Activated CD8-positive, alpha-beta memory T cell treated with anti-CD3 and anti-CD28 coated beads, Interleukin-2, amount 50 U/mL, for 48 hours (primary cell): ENCODE measurements at regions not wholly inside any gene's neighbourhood (a gene's known extent, or its start where the extent isn't known, plus 50 kb on each side); places are given as distances from the start of the nearest gene placed in this dataset.
"Not testable (repeated sequence)": the region's sequence is repeated elsewhere in the genome, so short reads cannot be mapped to it uniquely, and the experiment has no call there.

Source experiments
- DNase-seq: peaks from one replicate; pipeline ENCODE4 v3.0.0-alpha.2; 2020

- DNase-seq = no peak
These were observed 394.0 kb upstream of the CXADR start for GRCh38 chr21:17118638-17119384.

GRCh38 chr21:17119466-17120297 lies 393.2 kb upstream of the CXADR start:
- DNase-seq = no peak

- DNase-seq = not testable (repeated sequence)
These were observed 385.4 kb upstream of the CXADR start for GRCh38 chr21:17127395-17127794.

GRCh38 chr21:17128132-17128531 lies 384.7 kb upstream of the CXADR start:
- no peak for DNase-seq

- not testable (repeated sequence) for DNase-seq
These were observed 373.7 kb upstream of the CXADR start for GRCh38 chr21:17139159-17139558.

GRCh38 chr21:17139696-17140095 lies 373.1 kb upstream of the CXADR start:
- DNase-seq = no peak

GRCh38 chr21:17146426-17146825 lies 366.4 kb upstream of the CXADR start:
- DNase-seq = no peak

- no peak for DNase-seq
These were observed 353.1 kb upstream of the CXADR start for GRCh38 chr21:17159697-17160096.

GRCh38 chr21:17185674-17186073 lies 327.2 kb upstream of the CXADR start:
- no peak for DNase-seq

- no peak for DNase-seq
These were observed 322.9 kb upstream of the CXADR start for GRCh38 chr21:17189963-17190362.

GRCh38 chr21:17191346-17191993 lies 321.4 kb upstream of the CXADR start:
- no peak for DNase-seq

- DNase-seq = no peak
These were observed 317.5 kb upstream of the CXADR start for GRCh38 chr21:17195351-17195750.

- no peak for DNase-seq
These were observed 316.9 kb upstream of the CXADR start for GRCh38 chr21:17195976-17196375.

GRCh38 chr21:17196623-17197022 lies 316.2 kb upstream of the CXADR start:
- DNase-seq = no peak

- DNase-seq = no peak
These were observed 314.8 kb upstream of the CXADR start for GRCh38 chr21:17197996-17198395.

- DNase-seq = no peak
These were observed 312.6 kb upstream of the CXADR start for GRCh38 chr21:17200250-17200649.

GRCh38 chr21:17201741-17202260 lies 311.0 kb upstream of the CXADR start:
- DNase-seq = no peak

GRCh38 chr21:17214801-17215200 lies 298.0 kb upstream of the CXADR start:
- DNase-seq = no peak

- not testable (repeated sequence) for DNase-seq
These were observed 293.8 kb upstream of the CXADR start for GRCh38 chr21:17219050-17219449.

GRCh38 chr21:17231124-17231523 lies 281.7 kb upstream of the CXADR start:
- no peak for DNase-seq

GRCh38 chr21:17231771-17232170 lies 281.1 kb upstream of the CXADR start:
- DNase-seq = no peak

- no peak for DNase-seq
These were observed 274.4 kb upstream of the CXADR start for GRCh38 chr21:17238468-17238867.

- no peak for DNase-seq
These were observed 262.0 kb upstream of the CXADR start for GRCh38 chr21:17250778-17251241.
